Uterus (tissue), 3 donors: ENCODE measurements at regions not wholly inside any gene's neighbourhood (a gene's known extent, or its start where the extent isn't known, plus 50 kb on each side); places are given as distances from the start of the nearest gene placed in this dataset.

Experiments used
- DNase-seq, 2 donors: peaks; one replicate each; pipeline ENCODE4 v3.0.0-alpha.2; 2019 to 2020
- H3K27ac ChIP-seq, 2 donors: fragments of 200-600 bp; sonication (generic); 1 replicate in 1 of 2; 2 replicates in 1 of 2; pipeline ENCODE4 v1.5.1; 2016 to 2018
- H3K27me3 ChIP-seq, 2 donors: fragments of 200-600 bp; sonication (generic); one replicate each; pipeline ENCODE4 v1.5.1; 2018 to 2019; ENCODE audit warnings: control low read depth in 1 of 2
- H3K36me3 ChIP-seq, 2 donors: fragments of 200-600 bp; sonication (generic); one replicate each; pipeline ENCODE4 v1.5.1; 2019; ENCODE audit warnings: control low read depth in 1 of 2
- H3K4me1 ChIP-seq, 2 donors: fragments of 200-600 bp; sonication (generic); one replicate each; pipeline ENCODE4 v1.5.1; 2018 to 2019; ENCODE audit warnings: control low read depth in 1 of 2
- H3K4me3 ChIP-seq, 2 donors: fragments of 200-600 bp; sonication (generic); 1 replicate in 1 of 2; 2 replicates in 1 of 2; pipeline ENCODE4 v1.5.1; 2018 to 2019; ENCODE audit warnings: mild to moderate bottlenecking in 1 of 2
- H3K9me3 ChIP-seq, 2 donors: fragments of 200-600 bp; sonication (generic); one replicate each; pipeline ENCODE4 v1.5.1; 2019; ENCODE audit warnings: control low read depth in 1 of 2
- POLR2A ChIP-seq, 2 donors: fragments of 450-650 bp; IDR thresholded peaks; one replicate each; pipeline ENCODE4 v1.6.1; 2016; ENCODE audit warnings: antibody characterized with exemption in 2 of 2, mild to moderate bottlenecking in 1 of 2, moderate library complexity in 1 of 2
- intact Hi-C: fragments of 100-400 bp; cut with DNase I; formaldehyde crosslinking; loops from one replicate; pipeline ENCODE4 v1.15.1; 2023; ENCODE audit warnings: low total_unique reads
- TF ChIP-seq, protein P1 (sequence below), 4 experiments: fragments of 200-600 bp in 2 of 4; fragments of 450-650 bp in 2 of 4; sonication (generic) in 2 of 4; IDR thresholded peaks; one replicate each; pipeline ENCODE4 v1.5.1; 2016 to 2019; ENCODE audit warnings: antibody characterized with exemption in 4 of 4, mild to moderate bottlenecking in 2 of 4, moderate library complexity in 1 of 4
- donor health status: DM: yes; HTN: yes; CAD: no.

DNA sequence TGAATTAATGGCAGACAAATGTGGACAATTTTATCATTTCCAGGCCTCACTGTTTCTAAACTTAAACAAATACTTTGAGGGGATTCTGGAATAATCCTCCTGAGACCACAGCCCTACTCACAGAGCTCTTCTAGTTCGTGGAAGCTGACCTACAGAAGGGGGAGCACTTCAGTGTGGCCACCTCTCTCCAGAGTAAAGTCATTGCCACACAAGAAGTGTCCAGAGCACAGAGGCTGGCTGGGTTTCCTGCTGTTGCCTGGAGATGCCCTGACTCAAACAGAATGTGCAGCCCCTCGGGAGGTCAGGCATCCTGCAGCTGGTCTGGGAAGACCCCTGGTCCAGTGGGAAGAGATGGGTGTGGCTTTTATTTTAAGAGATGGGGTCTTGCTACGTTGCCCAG, 110.9 kb downstream of the QRSL1 start:
- H3K9me3 ChIP-seq, result no peaks in the 10 kb centered on the region
- H3K27ac ChIP-seq, result no peak overlapping the region
- H3K4me3 ChIP-seq, result no peak overlapping the region
- H3K27me3 ChIP-seq, result no peaks in the 10 kb centered on the region
- DNase-seq, result no peak
- intact Hi-C loops, result no loop called here
- TF ChIP-seq, protein P1, sequence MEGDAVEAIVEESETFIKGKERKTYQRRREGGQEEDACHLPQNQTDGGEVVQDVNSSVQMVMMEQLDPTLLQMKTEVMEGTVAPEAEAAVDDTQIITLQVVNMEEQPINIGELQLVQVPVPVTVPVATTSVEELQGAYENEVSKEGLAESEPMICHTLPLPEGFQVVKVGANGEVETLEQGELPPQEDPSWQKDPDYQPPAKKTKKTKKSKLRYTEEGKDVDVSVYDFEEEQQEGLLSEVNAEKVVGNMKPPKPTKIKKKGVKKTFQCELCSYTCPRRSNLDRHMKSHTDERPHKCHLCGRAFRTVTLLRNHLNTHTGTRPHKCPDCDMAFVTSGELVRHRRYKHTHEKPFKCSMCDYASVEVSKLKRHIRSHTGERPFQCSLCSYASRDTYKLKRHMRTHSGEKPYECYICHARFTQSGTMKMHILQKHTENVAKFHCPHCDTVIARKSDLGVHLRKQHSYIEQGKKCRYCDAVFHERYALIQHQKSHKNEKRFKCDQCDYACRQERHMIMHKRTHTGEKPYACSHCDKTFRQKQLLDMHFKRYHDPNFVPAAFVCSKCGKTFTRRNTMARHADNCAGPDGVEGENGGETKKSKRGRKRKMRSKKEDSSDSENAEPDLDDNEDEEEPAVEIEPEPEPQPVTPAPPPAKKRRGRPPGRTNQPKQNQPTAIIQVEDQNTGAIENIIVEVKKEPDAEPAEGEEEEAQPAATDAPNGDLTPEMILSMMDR (IDR thresholded peaks at IDR 0.05), result no peak
- no peak for TF ChIP-seq POLR2A (IDR thresholded peaks at IDR 0.05)
- H3K4me1 ChIP-seq, result no peaks in the 10 kb centered on the region
- no peaks in the 10 kb centered on the region for H3K36me3 ChIP-seq

DNA sequence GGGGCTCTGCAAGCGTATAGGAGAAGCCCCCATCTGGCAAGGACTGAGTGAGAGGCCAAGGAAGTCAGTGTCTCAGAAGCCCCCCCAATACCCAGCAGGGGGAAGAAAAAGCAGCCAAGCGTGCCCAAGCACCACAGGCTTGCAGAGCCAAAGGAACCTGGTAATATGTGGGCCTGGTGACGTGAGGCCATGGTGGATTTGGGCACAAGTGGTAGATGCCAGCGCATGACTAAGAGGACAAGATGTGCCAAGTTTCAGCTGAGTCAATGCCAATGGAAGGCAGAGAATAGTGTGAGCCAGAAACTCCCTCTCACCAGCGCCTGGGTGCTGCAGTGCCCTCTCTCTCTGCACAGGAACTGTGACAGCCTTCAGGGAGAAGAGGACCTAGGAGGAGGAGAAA, 110.0 kb downstream of the QRSL1 start:
- Histone ChIP-seq H3K27me3 (no peaks in the 10 kb centered on the region), H3K27ac (no peak overlapping the region), H3K36me3 (no peaks in the 10 kb centered on the region), H3K4me3 (no peak overlapping the region), H3K9me3 (no peaks in the 10 kb centered on the region), H3K4me1 (no peaks in the 10 kb centered on the region)
- TF ChIP-seq POLR2A (IDR thresholded peaks at IDR 0.05), result no peak
- TF ChIP-seq, protein P1 (IDR thresholded peaks at IDR 0.05), result no peak
- no peak for DNase-seq
- intact Hi-C loops, result no loop called here

GRCh38 chr6:106736502-106736901, 107.1 kb downstream of the QRSL1 start:
- no peak for DNase-seq
- H3K4me3 ChIP-seq, result no peak overlapping the region
- H3K4me1 ChIP-seq, result no peaks in the 10 kb centered on the region
- intact Hi-C loops, result no loop called here
- no peaks in the 10 kb centered on the region for H3K36me3 ChIP-seq
- H3K9me3 ChIP-seq, result no peaks in the 10 kb centered on the region
- no peak for TF ChIP-seq POLR2A (IDR thresholded peaks at IDR 0.05)
- TF ChIP-seq, protein P1 (IDR thresholded peaks at IDR 0.05), result no peak
- no peaks in the 10 kb centered on the region for H3K27me3 ChIP-seq
- H3K27ac ChIP-seq, result no peak overlapping the region

- DNase-seq, result no peak
- no peaks in the 10 kb centered on the region for H3K36me3 ChIP-seq
- no peak overlapping the region for H3K27ac ChIP-seq
- H3K27me3 ChIP-seq, result no peaks in the 10 kb centered on the region
- H3K4me1 ChIP-seq, result no peaks in the 10 kb centered on the region
- H3K4me3 ChIP-seq, result no peak overlapping the region
- intact Hi-C loops, result no loop called here
- TF ChIP-seq POLR2A (IDR thresholded peaks at IDR 0.05), result no peak
- TF ChIP-seq, protein P1 (IDR thresholded peaks at IDR 0.05), result no peak
- H3K9me3 ChIP-seq, result no peaks in the 10 kb centered on the region
Measured at GRCh38 chr6:106735828-106736227, 106.5 kb downstream of the QRSL1 start.

- Histone ChIP-seq H3K9me3 (no peaks in the 10 kb centered on the region), H3K27ac (no peak overlapping the region), H3K4me1 (no peaks in the 10 kb centered on the region), H3K4me3 (no peak overlapping the region), H3K27me3 (no peaks in the 10 kb centered on the region), H3K36me3 (no peaks in the 10 kb centered on the region)
- intact Hi-C loops, result no loop called here
- TF ChIP-seq, protein P1 (IDR thresholded peaks at IDR 0.05), result no peak
- TF ChIP-seq POLR2A (IDR thresholded peaks at IDR 0.05), result no peak
- no peak for DNase-seq
Measured at GRCh38 chr6:106735136-106735633, 105.8 kb downstream of the QRSL1 start.
